Skeletal muscle cell (primary cell): ENCODE measurements at regions not wholly inside any gene's neighbourhood (a gene's known extent, or its start where the extent isn't known, plus 50 kb on each side); places are given as distances from the start of the nearest gene placed in this dataset.
"Not testable (repeated sequence)": the region's sequence is repeated elsewhere in the genome, so short reads cannot be mapped to it uniquely, and the experiment has no call there.

Source experiments
- DNase-seq: peaks from one replicate; pipeline ENCODE4 v3.0.0-alpha.2; 2010; ENCODE audit warnings: low read depth
- H3K4me3 ChIP-seq: 2 replicates; pipeline ENCODE4 v1.5.1; 2011; ENCODE audit warnings: low read depth, mild to moderate bottlenecking, control low read depth, low read length, moderate library complexity

GRCh38 chr22:22193923-22194322, 50.7 kb upstream of the VPREB1 start:
- no peak for DNase-seq
- no peak overlapping the region for H3K4me3 ChIP-seq

- not testable (repeated sequence) for DNase-seq, H3K4me3 ChIP-seq
Observed at GRCh38 chr22:22193462-22193861, 51.1 kb upstream of the VPREB1 start.

- not testable (repeated sequence) for DNase-seq, H3K4me3 ChIP-seq
Observed at GRCh38 chr22:22193006-22193405, 51.6 kb upstream of the VPREB1 start.

- H3K4me3 ChIP-seq, DNase-seq: not testable (repeated sequence)
Observed at GRCh38 chr22:22189796-22190195, 54.8 kb upstream of the VPREB1 start.

- H3K4me3 ChIP-seq, DNase-seq: not testable (repeated sequence)
Observed at GRCh38 chr22:22187863-22188262, 56.7 kb upstream of the VPREB1 start.

GRCh38 chr22:22187299-22187698, 57.3 kb upstream of the VPREB1 start:
- DNase-seq, result no peak
- no peak overlapping the region for H3K4me3 ChIP-seq

- H3K4me3 ChIP-seq, result no peak overlapping the region
- DNase-seq, result no peak
Observed at GRCh38 chr22:22185844-22186499, 58.6 kb upstream of the VPREB1 start.

GRCh38 chr22:22185217-22185616, 59.4 kb upstream of the VPREB1 start:
- no peak for DNase-seq

GRCh38 chr22:22184277-22184807, 60.2 kb upstream of the VPREB1 start:
- DNase-seq, result no peak
- H3K4me3 ChIP-seq, result no peak overlapping the region

More at GRCh38 chr22:22185217-22185616, 59.4 kb upstream of the VPREB1 start:
- no peak overlapping the region for H3K4me3 ChIP-seq

- H3K4me3 ChIP-seq, result no peak overlapping the region
- DNase-seq, result no peak
Observed at GRCh38 chr22:22182990-22183264, 61.7 kb upstream of the VPREB1 start.

- no peak overlapping the region for H3K4me3 ChIP-seq
- no peak for DNase-seq
Observed at GRCh38 chr22:22182218-22182989, 62.2 kb upstream of the VPREB1 start.

- no peak overlapping the region for H3K4me3 ChIP-seq
- no peak for DNase-seq
Observed at GRCh38 chr22:22181341-22181850, 63.2 kb upstream of the VPREB1 start.

- DNase-seq, result no peak
- no peak overlapping the region for H3K4me3 ChIP-seq
Observed at GRCh38 chr22:22180738-22181285, 63.8 kb upstream of the VPREB1 start.

- H3K4me3 ChIP-seq, result no peak overlapping the region
- DNase-seq, result no peak
Observed at GRCh38 chr22:22179858-22180257, 64.7 kb upstream of the VPREB1 start.

GRCh38 chr22:22178992-22179391, 65.6 kb upstream of the VPREB1 start:
- H3K4me3 ChIP-seq, result no peak overlapping the region
- DNase-seq, result no peak

GRCh38 chr22:22178355-22178965, 66.1 kb upstream of the VPREB1 start:
- no peak for DNase-seq
- no peak overlapping the region for H3K4me3 ChIP-seq

- no peak overlapping the region for H3K4me3 ChIP-seq
- no peak for DNase-seq
Observed at GRCh38 chr22:22176929-22177616, 67.5 kb upstream of the VPREB1 start.

- not testable (repeated sequence) for H3K4me3 ChIP-seq, DNase-seq
Observed at GRCh38 chr22:22172896-22173628, 71.5 kb upstream of the VPREB1 start.
